H1 (cell line): ENCODE measurements at regions not wholly inside any gene's neighbourhood (a gene's known extent, or its start where the extent isn't known, plus 50 kb on each side); places are given as distances from the start of the nearest gene placed in this dataset.
A peak's percentile ranks its signal among the peaks of the same experiment; 100 is the strongest.

Experiments used
- TF ChIP-seq, protein P1 (sequence below): fragments of 300-600 bp; sonication (generic); IDR thresholded peaks from 2 replicates; pipeline ENCODE4 v1.7.1; 2012; ENCODE audit warnings: low read length, moderate library complexity, mild to moderate bottlenecking, inconsistent platforms; ENCODE audit not compliant: insufficient replicate concordance

DNA sequence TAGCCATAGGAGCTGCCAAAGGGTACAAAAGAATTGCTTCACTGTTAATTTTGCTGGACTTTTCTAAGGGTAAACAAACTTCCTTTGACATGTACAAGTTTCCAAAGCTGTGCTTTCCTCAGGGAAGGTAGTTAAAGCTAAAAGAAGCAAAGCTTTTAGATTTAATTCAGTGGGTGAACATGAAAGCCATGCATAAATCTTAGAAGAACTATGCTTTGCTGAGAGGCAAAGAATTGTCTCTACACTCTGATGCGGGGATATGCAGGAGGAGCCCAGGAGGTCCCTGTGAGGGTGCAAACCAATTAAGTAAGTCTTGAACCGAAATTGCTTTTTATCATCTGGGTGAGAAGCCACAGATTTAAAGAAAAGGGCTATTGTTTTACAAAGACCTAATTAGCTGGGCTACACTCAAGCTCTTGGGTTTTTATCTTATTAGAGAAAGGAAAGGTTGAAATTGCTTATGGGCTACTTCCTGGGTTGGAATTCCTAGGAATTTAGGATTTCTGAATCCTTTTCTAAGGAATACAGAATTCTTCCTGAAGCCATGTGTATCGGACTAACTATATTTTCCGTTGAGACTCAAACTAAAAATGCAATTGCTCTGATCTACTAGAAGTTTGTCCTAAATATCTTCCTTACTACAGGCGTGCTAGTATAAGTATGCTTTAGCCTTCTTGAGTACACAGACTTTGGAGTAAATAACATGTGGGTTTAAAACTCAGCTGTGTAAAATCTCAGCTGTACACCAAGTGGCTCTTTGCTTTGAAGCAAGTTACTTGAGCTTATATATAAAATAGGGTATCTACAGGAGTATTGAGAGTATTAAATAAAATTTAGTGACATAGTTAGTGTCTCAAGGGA is 188.4 kb upstream of the ANK2 start (continued):
- TF ChIP-seq, protein P1, sequence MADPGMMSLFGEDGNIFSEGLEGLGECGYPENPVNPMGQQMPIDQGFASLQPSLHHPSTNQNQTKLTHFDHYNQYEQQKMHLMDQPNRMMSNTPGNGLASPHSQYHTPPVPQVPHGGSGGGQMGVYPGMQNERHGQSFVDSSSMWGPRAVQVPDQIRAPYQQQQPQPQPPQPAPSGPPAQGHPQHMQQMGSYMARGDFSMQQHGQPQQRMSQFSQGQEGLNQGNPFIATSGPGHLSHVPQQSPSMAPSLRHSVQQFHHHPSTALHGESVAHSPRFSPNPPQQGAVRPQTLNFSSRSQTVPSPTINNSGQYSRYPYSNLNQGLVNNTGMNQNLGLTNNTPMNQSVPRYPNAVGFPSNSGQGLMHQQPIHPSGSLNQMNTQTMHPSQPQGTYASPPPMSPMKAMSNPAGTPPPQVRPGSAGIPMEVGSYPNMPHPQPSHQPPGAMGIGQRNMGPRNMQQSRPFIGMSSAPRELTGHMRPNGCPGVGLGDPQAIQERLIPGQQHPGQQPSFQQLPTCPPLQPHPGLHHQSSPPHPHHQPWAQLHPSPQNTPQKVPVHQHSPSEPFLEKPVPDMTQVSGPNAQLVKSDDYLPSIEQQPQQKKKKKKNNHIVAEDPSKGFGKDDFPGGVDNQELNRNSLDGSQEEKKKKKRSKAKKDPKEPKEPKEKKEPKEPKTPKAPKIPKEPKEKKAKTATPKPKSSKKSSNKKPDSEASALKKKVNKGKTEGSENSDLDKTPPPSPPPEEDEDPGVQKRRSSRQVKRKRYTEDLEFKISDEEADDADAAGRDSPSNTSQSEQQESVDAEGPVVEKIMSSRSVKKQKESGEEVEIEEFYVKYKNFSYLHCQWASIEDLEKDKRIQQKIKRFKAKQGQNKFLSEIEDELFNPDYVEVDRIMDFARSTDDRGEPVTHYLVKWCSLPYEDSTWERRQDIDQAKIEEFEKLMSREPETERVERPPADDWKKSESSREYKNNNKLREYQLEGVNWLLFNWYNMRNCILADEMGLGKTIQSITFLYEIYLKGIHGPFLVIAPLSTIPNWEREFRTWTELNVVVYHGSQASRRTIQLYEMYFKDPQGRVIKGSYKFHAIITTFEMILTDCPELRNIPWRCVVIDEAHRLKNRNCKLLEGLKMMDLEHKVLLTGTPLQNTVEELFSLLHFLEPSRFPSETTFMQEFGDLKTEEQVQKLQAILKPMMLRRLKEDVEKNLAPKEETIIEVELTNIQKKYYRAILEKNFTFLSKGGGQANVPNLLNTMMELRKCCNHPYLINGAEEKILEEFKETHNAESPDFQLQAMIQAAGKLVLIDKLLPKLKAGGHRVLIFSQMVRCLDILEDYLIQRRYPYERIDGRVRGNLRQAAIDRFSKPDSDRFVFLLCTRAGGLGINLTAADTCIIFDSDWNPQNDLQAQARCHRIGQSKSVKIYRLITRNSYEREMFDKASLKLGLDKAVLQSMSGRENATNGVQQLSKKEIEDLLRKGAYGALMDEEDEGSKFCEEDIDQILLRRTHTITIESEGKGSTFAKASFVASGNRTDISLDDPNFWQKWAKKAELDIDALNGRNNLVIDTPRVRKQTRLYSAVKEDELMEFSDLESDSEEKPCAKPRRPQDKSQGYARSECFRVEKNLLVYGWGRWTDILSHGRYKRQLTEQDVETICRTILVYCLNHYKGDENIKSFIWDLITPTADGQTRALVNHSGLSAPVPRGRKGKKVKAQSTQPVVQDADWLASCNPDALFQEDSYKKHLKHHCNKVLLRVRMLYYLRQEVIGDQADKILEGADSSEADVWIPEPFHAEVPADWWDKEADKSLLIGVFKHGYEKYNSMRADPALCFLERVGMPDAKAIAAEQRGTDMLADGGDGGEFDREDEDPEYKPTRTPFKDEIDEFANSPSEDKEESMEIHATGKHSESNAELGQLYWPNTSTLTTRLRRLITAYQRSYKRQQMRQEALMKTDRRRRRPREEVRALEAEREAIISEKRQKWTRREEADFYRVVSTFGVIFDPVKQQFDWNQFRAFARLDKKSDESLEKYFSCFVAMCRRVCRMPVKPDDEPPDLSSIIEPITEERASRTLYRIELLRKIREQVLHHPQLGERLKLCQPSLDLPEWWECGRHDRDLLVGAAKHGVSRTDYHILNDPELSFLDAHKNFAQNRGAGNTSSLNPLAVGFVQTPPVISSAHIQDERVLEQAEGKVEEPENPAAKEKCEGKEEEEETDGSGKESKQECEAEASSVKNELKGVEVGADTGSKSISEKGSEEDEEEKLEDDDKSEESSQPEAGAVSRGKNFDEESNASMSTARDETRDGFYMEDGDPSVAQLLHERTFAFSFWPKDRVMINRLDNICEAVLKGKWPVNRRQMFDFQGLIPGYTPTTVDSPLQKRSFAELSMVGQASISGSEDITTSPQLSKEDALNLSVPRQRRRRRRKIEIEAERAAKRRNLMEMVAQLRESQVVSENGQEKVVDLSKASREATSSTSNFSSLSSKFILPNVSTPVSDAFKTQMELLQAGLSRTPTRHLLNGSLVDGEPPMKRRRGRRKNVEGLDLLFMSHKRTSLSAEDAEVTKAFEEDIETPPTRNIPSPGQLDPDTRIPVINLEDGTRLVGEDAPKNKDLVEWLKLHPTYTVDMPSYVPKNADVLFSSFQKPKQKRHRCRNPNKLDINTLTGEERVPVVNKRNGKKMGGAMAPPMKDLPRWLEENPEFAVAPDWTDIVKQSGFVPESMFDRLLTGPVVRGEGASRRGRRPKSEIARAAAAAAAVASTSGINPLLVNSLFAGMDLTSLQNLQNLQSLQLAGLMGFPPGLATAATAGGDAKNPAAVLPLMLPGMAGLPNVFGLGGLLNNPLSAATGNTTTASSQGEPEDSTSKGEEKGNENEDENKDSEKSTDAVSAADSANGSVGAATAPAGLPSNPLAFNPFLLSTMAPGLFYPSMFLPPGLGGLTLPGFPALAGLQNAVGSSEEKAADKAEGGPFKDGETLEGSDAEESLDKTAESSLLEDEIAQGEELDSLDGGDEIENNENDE = peak; percentile 32
